A673 (cell line): ENCODE measurements at regions not wholly inside any gene's neighbourhood (a gene's known extent, or its start where the extent isn't known, plus 50 kb on each side); places are given as distances from the start of the nearest gene placed in this dataset.

Source experiments
- BruUV-seq: library from RNA; stranded (reverse); fragments of 400-500 nt; replicated peaks from 2 replicates; lab custom pipeline; 2021; lab: Mats Ljungman, UMichigan
- CTCF ChIA-PET: fragments of 300-600 bp; sonication (Branson Sonifier 250); formaldehyde crosslinking; loops from one replicate; lab custom pipeline; 2022; ENCODE audit warnings: antibody characterized with exemption; lab: Charles Lee
- POLR2A ChIA-PET: fragments of 300-600 bp; sonication (Branson Sonifier 250); formaldehyde crosslinking; loops from one replicate; lab custom pipeline; 2022; ENCODE audit warnings: antibody characterized with exemption; ENCODE audit not compliant: low non-redundant PET; lab: Charles Lee
- DNase-seq: peaks from one replicate; pipeline ENCODE4 v3.0.0-alpha.2; 2015; ENCODE audit warnings: low spot score
- H3K27ac ChIP-seq: fragments of 200-600 bp; sonication (generic); 2 replicates; pipeline ENCODE4 v1.5.1; 2016; ENCODE audit warnings: mixed run types, low read depth, mild to moderate bottlenecking, mixed read lengths, antibody characterized with exemption, low read length; ENCODE audit not compliant: poor library complexity, severe bottlenecking
- H3K27me3 ChIP-seq: fragments of 200-600 bp; sonication (generic); replicated peaks from 2 replicates; pipeline ENCODE4 v1.6.1; 2017; ENCODE audit warnings: mixed run types, low read depth, mild to moderate bottlenecking, mixed read lengths, antibody characterized with exemption, low read length; ENCODE audit not compliant: insufficient read depth, poor library complexity
- H3K36me3 ChIP-seq: fragments of 200-600 bp; sonication (generic); 2 replicates; pipeline ENCODE4 v1.6.1; 2016; ENCODE audit warnings: mixed run types, mild to moderate bottlenecking, mixed read lengths, antibody characterized with exemption, low read length; ENCODE audit not compliant: insufficient read depth, poor library complexity, severe bottlenecking
- H3K4me1 ChIP-seq: fragments of 200-600 bp; sonication (generic); 2 replicates; pipeline ENCODE4 v1.6.1; 2017; ENCODE audit warnings: mixed run types, mild to moderate bottlenecking, mixed read lengths, antibody characterized with exemption, low read length; ENCODE audit not compliant: insufficient read depth, poor library complexity, severe bottlenecking
- H3K4me3 ChIP-seq: fragments of 200-600 bp; sonication (generic); 2 replicates; pipeline ENCODE4 v1.5.1; 2016; ENCODE audit warnings: low read depth, mixed run types, mild to moderate bottlenecking, mixed read lengths, low read length; ENCODE audit not compliant: poor library complexity, severe bottlenecking
- H3K9me3 ChIP-seq: fragments of 200-600 bp; sonication (generic); 2 replicates; pipeline ENCODE4 v1.6.1; 2016; ENCODE audit warnings: mixed run types, low read depth, mild to moderate bottlenecking, mixed read lengths, antibody characterized with exemption, low read length; ENCODE audit not compliant: poor library complexity, severe bottlenecking
- CTCF ChIP-seq: fragments of 300-800, 200-600 bp; sonication (generic); conservative IDR thresholded peaks from 2 replicates; pipeline ENCODE4 v1.5.1; 2017; ENCODE audit warnings: low read depth, mild to moderate bottlenecking, antibody characterized with exemption, low read length, moderate library complexity, mixed read lengths
- EZH2 ChIP-seq: fragments of 200-600 bp; sonication (generic); IDR thresholded peaks from 2 replicates; pipeline ENCODE4 v1.6.1; 2017; ENCODE audit warnings: borderline replicate concordance, low read depth, mild to moderate bottlenecking, mixed read lengths, antibody characterized with exemption, low read length; ENCODE audit not compliant: poor library complexity, severe bottlenecking
- intact Hi-C: fragments of 100-400 bp; cut with micrococcal nuclease; formaldehyde crosslinking; loops from one replicate; pipeline ENCODE4 v1.10.0; 2022; ENCODE audit not compliant: unreplicated experiment

GRCh38 chr5:174623433-174624019, 100.9 kb upstream of the MSX2 start:
- DNase-seq = no peak
- intact Hi-C loops = no loop called here
- ChIA-PET CTCF (no interaction called here), POLR2A (no interaction called here)
- BruUV-seq = no TSS peak
- TF ChIP-seq EZH2 = no peak
- TF ChIP-seq CTCF = no peak
- Histone ChIP-seq H3K27me3 (no peaks in the 10 kb centered on the region), H3K27ac (no peak overlapping the region), H3K9me3 (no peaks in the 10 kb centered on the region), H3K4me1 (no peaks in the 10 kb centered on the region), H3K36me3 (no peaks in the 10 kb centered on the region), H3K4me3 (no peak overlapping the region)

GRCh38 chr5:174624733-174625522, 99.5 kb upstream of the MSX2 start:
- no peak overlapping the region for H3K4me3 ChIP-seq
- H3K9me3 ChIP-seq = no peaks in the 10 kb centered on the region
- TF ChIP-seq EZH2 (no peak), CTCF (no peak)
- CTCF ChIA-PET = no interaction called here
- BruUV-seq = no TSS peak
- H3K27ac ChIP-seq = no peak overlapping the region
- POLR2A ChIA-PET = no interaction called here
- no peaks in the 10 kb centered on the region for H3K27me3 ChIP-seq
- intact Hi-C loops = no loop called here
- H3K36me3 ChIP-seq = no peaks in the 10 kb centered on the region
- H3K4me1 ChIP-seq = no peaks in the 10 kb centered on the region
- DNase-seq = no peak

GRCh38 chr5:174625591-174626350, 98.6 kb upstream of the MSX2 start:
- BruUV-seq = no TSS peak
- intact Hi-C loops = no loop called here
- CTCF ChIA-PET = no interaction called here

More at GRCh38 chr5:174625591-174626350, 98.6 kb upstream of the MSX2 start:
- Histone ChIP-seq H3K27me3 (no peaks in the 10 kb centered on the region), H3K4me3 (no peak overlapping the region), H3K9me3 (no peaks in the 10 kb centered on the region), H3K27ac (no peak overlapping the region), H3K36me3 (no peaks in the 10 kb centered on the region), H3K4me1 (no peaks in the 10 kb centered on the region)
- POLR2A ChIA-PET = no interaction called here
- DNase-seq = no peak
- no peak for TF ChIP-seq CTCF
- TF ChIP-seq EZH2 = no peak
